Activated CD4-positive, alpha-beta T cell treated with anti-CD3 and anti-CD28 coated beads, Interleukin-2, amount 50 U/mL, for 16 hours (primary cell): ENCODE measurements at regions not wholly inside any gene's neighbourhood (a gene's known extent, or its start where the extent isn't known, plus 50 kb on each side); places are given as distances from the start of the nearest gene placed in this dataset.
"Not testable (repeated sequence)": the region's sequence is repeated elsewhere in the genome, so short reads cannot be mapped to it uniquely, and the experiment has no call there.

Experiments
- DNase-seq: peaks from one replicate; pipeline ENCODE4 v3.0.0-alpha.2; 2020

GRCh38 chr6:48701572-48701971 is 590.6 kb upstream of the PTCHD4 start:
- no peak for DNase-seq

GRCh38 chr6:48695872-48696271 is 584.9 kb upstream of the PTCHD4 start:
- DNase-seq: no peak

GRCh38 chr6:48691420-48691819 is 580.4 kb upstream of the PTCHD4 start:
- no peak for DNase-seq

DNA sequence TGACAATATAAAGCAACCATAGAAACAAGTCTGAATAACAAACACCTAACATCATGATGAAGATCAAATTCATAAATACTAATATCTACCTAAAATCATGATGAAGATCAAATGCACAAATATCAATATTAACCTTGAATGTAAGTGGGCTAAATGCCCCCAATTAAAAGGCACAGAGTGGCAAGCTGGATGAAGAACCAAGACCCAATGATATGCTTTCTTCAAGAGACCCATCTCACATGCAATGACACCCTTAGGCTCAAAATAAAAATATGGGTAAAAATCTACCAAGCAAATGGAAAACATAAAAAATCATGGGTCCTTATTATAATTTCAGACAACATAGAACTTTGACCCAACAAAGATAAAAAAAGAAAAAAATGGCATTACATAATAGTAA is 578.5 kb upstream of the PTCHD4 start:
- DNase-seq: no peak

GRCh38 chr6:48678390-48678789 is 567.4 kb upstream of the PTCHD4 start:
- no peak for DNase-seq

GRCh38 chr6:48671505-48671904 is 560.5 kb upstream of the PTCHD4 start:
- DNase-seq: no peak

DNA sequence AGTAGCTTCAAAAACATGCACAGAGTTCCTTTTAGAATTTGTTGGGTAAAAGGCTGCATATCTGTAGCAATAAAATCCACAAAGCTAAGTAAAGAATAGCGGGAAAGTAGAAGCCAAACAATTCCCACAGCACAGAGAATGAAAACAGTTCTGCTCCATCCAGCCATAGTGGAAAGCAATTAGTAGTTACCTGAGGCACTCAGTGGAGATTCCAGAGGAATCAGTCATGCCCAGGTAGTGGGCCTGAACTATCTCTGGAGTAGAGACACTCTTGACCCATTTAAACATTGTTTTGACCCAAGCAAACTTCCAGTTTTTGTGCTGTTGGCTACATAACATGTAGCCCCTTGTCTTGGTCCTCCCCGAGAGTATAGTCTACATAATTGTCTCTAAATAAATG is 559.5 kb upstream of the PTCHD4 start:
- DNase-seq: no peak

- no peak for DNase-seq
Measured at GRCh38 chr6:48667797-48668196, 556.8 kb upstream of the PTCHD4 start.

- DNase-seq: no peak
Measured at GRCh38 chr6:48664826-48665225, 553.8 kb upstream of the PTCHD4 start.

GRCh38 chr6:48658915-48659314 is 547.9 kb upstream of the PTCHD4 start:
- no peak for DNase-seq

GRCh38 chr6:48641544-48641943 is 530.5 kb upstream of the PTCHD4 start:
- DNase-seq: no peak

DNA sequence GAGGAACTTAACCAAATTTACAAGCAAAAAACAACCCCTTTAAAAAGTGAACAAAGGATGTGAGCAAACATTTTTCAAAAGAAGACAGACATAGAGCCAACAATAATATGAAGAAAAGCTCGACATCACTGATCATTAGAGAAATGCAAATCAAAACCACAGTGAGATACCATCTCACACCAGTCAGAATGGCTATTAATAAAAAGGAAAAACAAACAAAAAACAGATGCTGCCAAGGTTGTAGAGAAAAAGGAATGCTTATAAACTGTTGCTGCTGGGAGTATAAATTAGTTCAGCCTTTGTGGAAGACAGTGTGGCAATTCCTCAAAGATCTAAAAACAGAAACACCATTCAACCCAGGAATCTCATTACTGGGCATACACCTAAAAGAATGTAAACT is 527.8 kb upstream of the PTCHD4 start:
- not testable (repeated sequence) for DNase-seq

- no peak for DNase-seq
Measured at GRCh38 chr6:48630511-48630910, 519.5 kb upstream of the PTCHD4 start.

DNA sequence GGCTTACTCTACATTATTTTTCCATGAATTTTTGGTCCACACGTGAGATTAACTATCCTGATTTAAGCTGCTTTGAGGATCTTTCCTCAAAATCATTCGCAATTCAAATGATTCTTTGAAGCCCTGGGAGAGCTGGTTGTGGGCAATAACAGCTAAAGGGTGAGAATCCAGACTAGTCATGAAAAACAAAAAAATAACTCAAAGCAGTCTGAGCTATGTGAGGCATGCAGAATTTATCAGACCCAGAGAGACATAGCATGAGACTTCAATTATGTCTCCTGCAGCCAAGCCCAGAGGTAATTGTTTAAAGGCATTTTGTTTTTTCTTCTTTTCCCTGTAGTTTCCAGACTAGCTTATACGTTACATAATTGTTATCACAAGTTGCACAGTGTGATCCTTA is 517.3 kb upstream of the PTCHD4 start:
- DNase-seq: no peak

- no peak for DNase-seq
Measured at GRCh38 chr6:48626421-48626820, 515.4 kb upstream of the PTCHD4 start.

DNA sequence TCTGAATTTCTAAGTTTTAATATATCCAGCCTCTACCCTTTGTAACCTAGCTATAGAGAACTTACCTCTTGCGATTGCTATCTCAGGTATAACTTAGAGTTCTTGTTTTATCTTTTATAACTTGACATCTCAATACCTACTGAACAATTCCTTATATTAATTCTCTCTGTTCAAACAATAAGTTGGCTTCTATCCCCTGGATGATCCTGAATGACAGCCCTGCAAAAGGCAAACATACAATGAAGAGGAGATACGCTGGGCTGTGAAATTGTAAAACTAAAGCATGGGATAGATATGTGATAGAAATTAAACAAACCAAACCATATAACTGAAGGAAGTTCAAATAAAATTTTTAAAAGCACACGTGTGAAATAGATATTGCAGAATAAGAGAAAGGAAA is 513.6 kb upstream of the PTCHD4 start:
- DNase-seq: no peak

DNA sequence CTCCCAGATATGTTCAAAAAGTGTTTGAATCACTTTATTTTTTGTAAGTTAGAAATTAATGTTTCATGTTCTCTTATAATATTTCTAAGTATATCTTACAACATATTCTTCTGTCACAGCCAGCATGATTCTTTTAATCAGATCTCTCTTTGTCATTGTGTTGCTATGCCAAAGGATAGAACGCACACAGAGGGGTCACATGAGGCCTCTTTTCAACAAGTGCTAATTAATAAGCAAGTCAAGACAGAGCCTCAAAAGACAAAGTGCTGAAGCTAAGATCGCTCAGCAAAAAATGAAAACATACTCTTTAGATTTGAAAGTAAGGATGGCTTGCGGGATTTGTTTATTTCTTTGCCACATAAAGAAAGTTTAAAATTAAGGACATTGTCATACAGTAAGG is 508.8 kb upstream of the PTCHD4 start:
- DNase-seq: no peak

- DNase-seq: no peak
Measured at GRCh38 chr6:48615041-48615440, 504.0 kb upstream of the PTCHD4 start.

GRCh38 chr6:48614326-48614725 is 503.3 kb upstream of the PTCHD4 start:
- DNase-seq: no peak

GRCh38 chr6:48613231-48613949 is 502.4 kb upstream of the PTCHD4 start:
- no peak for DNase-seq

GRCh38 chr6:48611332-48611731 is 500.3 kb upstream of the PTCHD4 start:
- DNase-seq: no peak

GRCh38 chr6:48610846-48611245 is 499.8 kb upstream of the PTCHD4 start:
- DNase-seq: no peak

GRCh38 chr6:48606618-48607017 is 495.6 kb upstream of the PTCHD4 start:
- DNase-seq: no peak

GRCh38 chr6:48597951-48598350 is 487.0 kb upstream of the PTCHD4 start:
- no peak for DNase-seq

- no peak for DNase-seq
Measured at GRCh38 chr6:48596830-48597229, 485.8 kb upstream of the PTCHD4 start.
